ENCODE measurements at regions not wholly inside any gene's neighbourhood (a gene's known extent, or its start where the extent isn't known, plus 50 kb on each side); places are given as distances from the start of the nearest gene placed in this dataset.

- TF ChIP-seq CTCF (IDR thresholded peaks at IDR 0.05; ENCODE audit: low read depth, low read length): no peak
- H3K4me3 ChIP-seq (ENCODE audit: low read depth, low read length): no peak overlapping the region
Measured at GRCh38 chr7:41024126-41024525, 678.8 kb downstream of the INHBA start.

DNA sequence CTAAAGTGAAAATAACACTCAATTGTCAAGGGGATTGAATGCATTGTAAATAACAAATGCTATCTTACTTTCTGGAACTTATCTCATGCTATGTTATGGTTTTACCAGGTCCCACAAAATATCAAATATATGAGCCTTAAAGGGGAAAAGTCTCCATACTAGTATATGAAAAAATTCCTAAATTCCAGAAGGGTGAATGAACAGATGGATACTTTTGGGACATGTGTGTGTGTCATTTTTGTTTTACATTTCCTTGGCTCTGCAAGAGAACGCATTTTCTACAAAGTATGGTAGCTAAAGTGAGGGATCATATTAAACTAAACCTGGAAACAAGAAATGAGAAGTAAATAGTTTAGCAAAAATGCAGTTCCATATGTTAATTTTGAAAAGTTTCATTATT is 682.8 kb downstream of the INHBA start:
- H3K4me3 ChIP-seq (ENCODE audit: low read depth, low read length): no peak overlapping the region
- no peak for TF ChIP-seq CTCF (IDR thresholded peaks at IDR 0.05; ENCODE audit: low read depth, low read length)

- H3K4me3 ChIP-seq (ENCODE audit: low read depth, low read length): no peak overlapping the region
- TF ChIP-seq CTCF (IDR thresholded peaks at IDR 0.05; ENCODE audit: low read depth, low read length): no peak
Measured at GRCh38 chr7:41013117-41013516, 689.8 kb downstream of the INHBA start.

- no peak overlapping the region for H3K4me3 ChIP-seq (ENCODE audit: low read depth, low read length)
- no peak for TF ChIP-seq CTCF (IDR thresholded peaks at IDR 0.05; ENCODE audit: low read depth, low read length)
Measured at GRCh38 chr7:41012041-41012440, 690.8 kb downstream of the INHBA start.

GRCh38 chr7:41010967-41011366 is 691.9 kb downstream of the INHBA start:
- H3K4me3 ChIP-seq (ENCODE audit: low read depth, low read length): no peak overlapping the region
- no peak for TF ChIP-seq CTCF (IDR thresholded peaks at IDR 0.05; ENCODE audit: low read depth, low read length)

GRCh38 chr7:41010418-41010817 is 692.5 kb downstream of the INHBA start:
- TF ChIP-seq CTCF (IDR thresholded peaks at IDR 0.05; ENCODE audit: low read depth, low read length): no peak

DNA sequence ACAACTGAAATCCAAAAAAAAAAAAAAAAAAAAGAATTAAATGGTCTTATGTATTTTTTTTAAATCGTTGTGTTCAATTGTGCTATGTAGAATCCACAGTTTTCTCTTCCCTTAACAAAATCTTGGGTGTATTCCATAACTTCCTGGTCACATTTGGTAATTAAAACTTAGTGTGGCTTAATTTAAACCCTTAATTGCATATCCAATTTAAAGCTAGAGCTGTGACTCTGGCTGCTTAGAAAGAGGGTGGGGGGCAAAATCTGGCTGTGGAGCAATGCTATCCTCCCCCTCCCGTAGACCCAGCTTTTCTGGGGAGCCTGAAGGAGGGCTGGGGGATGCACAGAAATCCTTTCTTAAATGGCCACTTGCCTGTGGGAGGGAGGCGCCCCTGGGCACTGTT is 695.1 kb downstream of the INHBA start:
- no peak for TF ChIP-seq CTCF (IDR thresholded peaks at IDR 0.05; ENCODE audit: low read depth, low read length)
- no peak overlapping the region for H3K4me3 ChIP-seq (ENCODE audit: low read depth, low read length)

More at GRCh38 chr7:41010418-41010817, 692.5 kb downstream of the INHBA start:
- no peak overlapping the region for H3K4me3 ChIP-seq (ENCODE audit: low read depth, low read length)

All from WI38 (cell line).